NCI-H1105 treated with DMSO at 0.1 percent for 48 hours (cell line): ENCODE measurements at regions not wholly inside any gene's neighbourhood (a gene's known extent, or its start where the extent isn't known, plus 50 kb on each side); places are given as distances from the start of the nearest gene placed in this dataset.
"Not testable (repeated sequence)": the region's sequence is repeated elsewhere in the genome, so short reads cannot be mapped to it uniquely, and the experiment has no call there.

ENCODE experiments used
- DNase-seq: peaks from one replicate; lab custom pipeline; 2025; lab: John Stamatoyannopoulos, UW

DNA sequence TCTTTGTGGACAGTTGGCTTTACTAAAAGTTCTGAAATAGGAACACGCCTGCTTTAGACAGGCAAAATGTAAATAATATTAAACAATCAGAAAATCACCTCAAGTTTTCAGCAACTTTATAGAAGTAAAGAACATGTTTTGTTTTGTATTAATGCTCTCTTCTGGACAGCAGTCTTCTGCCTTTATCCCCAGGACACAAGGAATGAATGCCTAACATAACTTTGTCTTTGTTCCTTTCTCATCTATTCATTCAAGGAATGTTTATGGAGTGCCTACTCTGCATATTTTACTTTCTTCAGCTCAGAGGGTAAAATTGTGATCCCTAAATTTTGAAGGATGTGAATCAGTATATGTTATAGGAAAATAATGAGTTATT is 325.4 kb downstream of the FOXO1 start:
- DNase-seq: no peak

DNA sequence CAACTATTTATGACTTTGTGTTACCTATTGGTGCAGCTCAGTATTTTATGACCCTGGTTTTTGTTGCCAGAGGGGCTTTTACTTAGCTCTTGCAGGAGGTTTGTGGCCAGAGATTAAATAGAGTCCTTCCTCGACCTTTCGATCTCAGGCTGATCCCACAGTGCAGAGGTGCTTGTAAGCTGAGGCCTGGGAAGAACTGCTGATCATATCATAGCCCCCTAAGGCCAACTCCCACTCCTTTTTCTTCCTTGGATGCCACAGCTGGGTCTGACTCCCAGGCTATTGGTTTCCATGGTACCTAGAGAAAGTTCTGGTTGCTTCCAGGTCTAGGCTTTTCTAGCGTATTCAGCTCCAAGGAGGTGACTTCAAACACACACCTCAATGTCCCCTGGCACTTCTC is 324.9 kb downstream of the FOXO1 start:
- DNase-seq: no peak

DNA sequence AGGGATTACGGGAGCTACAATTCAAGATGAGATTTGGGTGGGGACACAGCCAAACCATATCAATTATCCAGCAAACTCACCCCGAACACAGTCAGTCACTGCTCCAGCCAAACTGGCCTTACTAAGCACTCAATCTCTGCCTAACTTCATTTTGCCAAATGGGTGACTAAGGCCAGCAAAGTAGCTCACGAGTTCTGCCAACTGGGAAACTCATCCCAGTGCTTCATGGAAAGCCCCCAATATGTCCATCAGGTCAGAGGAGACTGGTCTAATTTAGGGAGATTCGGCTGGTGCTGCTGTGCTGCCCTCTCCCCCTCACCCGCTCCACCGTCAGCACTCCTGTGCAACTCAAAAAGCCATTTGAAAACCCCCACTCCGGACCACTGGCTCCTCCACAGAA is 324.0 kb downstream of the FOXO1 start:
- no peak for DNase-seq

DNA sequence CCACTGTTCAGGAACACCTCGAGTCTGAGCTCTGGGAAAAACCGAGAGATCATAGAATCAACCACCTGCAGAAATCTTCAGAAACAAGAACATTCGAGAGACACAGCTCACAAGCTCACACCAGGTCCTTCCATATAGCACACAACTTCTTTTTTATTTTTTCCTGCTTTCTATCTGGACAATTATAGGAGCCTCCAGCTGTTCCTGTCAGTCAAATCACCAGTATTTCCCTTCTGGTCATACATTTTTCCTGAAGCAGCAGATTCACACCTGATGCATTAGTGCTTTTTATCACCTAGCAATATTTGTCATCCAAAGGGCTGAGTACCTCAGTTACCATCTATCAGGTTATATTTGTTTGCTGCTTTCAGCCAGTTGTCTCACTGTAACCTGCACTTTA is 323.5 kb downstream of the FOXO1 start:
- no peak for DNase-seq

DNA sequence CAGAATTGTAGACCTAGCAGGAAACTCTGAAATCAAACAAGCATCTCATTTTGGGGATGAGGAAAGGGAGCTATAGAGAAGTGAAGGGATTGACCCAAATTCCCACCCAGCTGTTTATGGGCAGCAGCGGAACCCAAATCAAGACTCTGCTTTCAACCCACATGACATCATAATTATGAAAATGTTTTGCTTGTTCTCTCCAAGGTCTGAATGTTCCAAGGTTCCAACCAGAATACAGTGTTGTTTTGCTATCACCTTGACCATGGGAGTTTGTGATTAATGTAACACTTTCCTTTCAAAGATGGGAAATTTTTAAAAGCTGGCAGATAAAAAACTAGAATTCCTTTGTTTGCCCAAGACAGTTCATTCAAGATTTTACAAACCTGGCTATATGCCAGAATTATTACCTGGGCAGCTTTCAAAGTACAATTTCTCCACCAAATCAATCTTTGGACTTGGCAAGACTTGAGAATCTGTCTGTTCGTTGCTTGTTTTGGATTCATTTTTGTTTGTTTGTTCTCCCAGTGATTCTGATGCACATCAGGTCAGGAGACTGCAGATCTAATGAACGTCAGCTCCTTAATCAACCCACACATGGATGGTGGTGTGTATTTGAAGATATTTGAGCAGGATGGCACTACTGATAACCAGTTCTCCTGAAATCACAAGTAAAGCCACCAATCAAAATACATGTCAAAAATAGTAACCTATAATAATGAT is 322.7 kb downstream of the FOXO1 start:
- DNase-seq: no peak

DNA sequence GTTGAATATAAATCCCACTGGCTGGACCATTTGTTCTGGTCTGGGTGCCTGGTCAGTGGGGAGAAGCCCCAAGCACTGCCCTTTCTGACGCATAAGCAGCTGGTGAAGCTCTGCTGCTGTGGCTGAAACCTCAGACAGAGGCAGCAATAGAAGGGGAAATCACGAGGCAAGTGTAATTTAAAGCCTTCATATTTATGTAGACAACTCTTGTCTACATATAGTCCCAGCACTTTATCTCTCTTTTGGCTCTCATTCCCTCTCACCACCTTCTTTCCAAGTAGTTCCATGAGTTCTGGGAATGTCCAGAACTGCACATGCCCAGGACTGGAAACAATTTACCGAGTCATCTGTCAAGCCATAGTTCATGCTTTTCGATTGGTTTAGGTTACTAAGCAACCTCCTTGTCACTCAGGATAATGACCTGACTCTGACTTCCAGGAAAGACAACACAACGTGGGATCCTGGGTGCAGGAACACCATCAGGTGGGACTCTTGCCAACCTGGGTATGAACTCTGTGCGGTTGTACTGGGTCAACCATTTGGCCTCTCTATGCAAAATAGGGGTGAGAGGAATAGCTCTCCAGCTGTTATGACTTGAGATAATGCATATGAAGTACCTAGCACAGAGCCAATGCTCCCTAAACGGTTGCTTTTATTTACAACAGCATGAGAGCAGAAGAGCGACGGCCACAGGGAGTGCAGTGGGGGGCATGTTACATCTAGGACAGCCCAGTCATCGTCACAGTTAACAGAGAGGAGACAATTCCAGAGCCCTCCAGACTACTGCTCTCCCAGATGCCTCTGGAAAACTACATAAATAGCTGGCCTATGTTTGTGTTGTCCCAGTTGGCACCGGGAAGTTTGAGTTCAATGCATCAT is 321.9 kb downstream of the FOXO1 start:
- no peak for DNase-seq

DNA sequence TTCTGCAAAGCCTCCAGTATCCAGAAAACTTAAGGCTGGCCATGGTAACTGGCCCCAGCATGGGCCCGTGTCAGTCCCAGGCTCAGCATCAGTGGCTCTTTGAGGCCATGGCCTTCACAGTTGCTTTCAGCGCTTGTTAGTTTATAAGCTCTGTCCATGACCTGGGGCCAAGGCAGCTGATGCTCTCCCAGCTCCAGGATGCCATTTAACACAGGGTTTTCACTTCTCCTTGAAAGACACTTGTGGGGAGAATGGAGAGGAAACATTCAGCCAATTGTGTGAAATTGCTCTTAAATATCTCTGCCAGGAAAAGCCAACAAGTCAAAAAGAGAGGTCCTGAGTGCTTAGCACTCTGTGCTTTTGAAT is 321.3 kb downstream of the FOXO1 start:
- no peak for DNase-seq

DNA sequence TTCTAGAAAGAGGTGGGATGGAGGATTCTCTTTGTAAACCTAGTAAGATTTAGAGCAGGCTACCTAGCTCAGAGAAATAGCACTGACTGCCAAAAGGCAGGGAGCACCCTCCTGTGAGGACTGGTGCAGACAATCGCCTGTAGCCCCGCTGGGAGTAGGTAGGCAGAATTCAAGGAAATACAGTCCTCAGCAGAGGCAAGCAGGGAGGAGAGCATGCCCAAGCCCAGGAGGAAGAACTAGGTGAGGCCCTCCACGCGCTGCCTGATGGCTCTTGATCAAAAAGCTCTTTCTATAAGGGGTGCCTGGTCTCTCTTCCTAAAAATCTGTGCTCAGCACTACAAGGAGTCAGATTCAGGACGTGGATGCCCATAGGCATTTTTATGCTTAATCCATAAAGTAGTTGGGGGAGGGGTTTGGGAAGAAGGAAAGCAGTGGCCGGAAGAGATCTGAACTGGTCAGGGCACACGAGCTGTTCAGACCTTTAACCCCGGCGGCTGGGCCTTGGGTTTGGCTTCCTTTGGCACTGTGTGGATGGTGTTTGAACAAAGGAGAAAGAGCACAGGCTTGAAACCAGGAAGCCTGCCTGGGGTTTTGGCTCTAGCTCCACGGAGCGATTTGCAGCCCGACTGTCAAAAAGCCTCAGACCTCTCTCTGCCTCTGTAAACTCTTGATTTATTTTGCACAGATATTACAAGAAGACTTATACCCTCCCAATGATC is 320.6 kb downstream of the FOXO1 start:
- DNase-seq: no peak

DNA sequence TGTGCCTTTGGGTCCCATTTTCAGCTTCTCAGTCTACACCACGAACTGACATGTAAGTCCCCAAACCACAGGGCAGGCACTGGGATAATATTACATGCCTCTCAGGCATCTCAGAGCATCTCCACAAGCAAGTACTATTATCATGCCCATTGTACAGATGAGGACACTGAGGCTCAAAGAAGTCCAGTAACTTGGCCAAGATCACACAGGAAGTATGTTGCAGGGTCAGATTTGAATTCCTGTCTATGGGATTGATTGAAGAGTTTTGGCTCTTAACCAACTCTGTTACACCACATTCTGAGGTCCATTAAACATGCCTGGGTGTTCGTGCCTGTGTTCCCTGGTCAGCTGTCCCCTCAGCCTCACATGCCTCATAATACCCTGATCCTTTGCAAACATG is 319.8 kb downstream of the FOXO1 start:
- no peak for DNase-seq

DNA sequence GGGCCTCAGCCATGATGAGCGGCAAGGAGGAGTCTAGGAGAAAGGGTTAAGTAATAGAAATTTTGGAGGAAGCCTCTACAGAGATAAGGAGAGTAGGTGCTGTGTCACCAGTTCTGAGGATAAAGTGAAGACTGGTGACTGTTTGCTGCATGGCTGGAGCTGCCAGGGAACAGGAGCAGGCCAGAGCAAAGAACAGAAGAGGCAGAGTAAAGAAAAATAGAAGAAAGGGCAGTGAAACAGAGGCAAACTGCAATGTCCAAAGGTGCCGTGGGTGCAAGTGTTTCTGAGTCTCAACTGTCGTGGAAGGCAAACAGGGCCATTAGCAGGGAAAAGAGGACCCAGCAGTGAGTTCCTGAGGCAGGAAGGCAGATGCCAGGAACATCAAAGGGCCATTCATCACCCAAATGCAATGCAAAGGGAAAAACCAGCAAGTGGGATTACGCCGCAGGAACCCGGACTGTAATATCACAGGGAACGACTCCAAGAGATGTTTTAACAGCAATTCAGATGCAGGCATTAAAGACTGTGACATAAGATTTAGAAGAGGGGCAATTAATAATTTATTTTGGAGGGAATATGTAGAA is 318.3 kb downstream of the FOXO1 start:
- no peak for DNase-seq

DNA sequence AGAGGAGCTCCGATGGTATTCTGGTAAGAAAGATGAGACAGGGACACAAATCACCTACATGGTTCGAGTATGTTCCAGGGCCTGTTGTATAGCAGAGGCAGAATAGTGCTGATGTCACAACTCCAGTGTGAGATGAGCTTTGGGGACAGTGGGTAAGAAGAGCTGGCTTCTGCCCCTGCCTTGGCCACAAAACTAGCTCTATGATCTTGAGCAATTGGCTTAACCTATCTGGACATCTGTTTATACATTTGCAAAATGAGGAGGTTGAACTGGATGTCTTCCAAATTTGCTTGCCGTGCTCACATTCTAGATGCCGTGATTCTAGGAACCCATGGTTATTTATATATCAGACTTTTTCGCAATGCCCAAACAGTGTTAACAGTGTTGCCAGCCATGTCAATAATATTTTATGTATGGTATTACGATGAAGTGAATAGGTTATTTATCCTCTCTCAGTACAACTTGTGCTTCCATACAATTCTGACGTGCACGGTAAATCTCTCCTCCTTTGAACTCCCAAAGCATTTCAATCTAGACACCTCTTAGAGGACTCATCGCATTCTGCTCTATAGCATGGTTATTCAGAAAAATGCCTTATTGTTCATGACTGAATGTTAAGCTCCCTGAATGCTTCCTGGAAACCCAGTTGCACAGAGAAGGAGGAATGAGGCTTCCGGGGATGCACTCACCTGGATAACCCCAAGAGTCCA is 316.0 kb downstream of the FOXO1 start:
- DNase-seq: no peak

DNA sequence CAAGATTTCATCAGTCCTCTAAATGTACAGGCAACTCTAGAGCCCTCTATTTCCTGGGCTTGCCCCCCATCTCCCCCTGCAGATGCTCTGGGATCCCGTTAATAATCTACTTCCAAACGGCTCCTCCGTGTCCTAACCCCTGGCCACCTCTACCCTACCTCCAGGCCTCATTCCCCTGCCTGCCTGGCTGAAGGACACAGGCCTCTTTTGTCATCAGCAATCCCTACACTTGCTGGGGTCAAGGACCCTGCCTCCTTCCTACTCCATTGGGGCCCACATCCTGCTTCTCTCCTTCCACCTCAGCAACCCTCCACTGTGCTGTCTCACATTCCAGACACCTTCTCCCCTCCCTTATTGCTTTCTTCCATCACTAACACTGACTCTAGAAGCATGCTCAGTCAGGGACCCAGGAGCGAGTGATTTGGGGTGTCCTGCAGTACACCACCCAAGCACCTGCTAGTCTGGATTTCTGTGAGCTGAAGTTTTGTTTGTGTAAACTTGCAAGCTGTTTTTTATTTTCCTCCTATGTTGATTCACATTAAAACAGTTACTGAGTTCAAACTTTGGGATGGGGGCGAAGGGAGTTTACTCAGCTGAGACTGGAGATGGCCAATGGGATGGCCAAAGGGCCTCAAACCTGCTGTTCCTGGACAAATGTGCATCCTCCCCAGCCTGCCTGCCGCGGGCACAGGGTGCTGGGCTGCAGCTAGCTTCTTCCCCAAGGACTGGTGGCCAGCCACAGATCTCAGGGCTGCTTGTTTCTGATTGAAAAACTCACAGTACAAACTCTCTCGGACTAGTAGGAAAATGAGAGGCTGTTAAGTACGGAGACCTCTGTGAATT is 314.7 kb downstream of the FOXO1 start:
- no peak for DNase-seq

DNA sequence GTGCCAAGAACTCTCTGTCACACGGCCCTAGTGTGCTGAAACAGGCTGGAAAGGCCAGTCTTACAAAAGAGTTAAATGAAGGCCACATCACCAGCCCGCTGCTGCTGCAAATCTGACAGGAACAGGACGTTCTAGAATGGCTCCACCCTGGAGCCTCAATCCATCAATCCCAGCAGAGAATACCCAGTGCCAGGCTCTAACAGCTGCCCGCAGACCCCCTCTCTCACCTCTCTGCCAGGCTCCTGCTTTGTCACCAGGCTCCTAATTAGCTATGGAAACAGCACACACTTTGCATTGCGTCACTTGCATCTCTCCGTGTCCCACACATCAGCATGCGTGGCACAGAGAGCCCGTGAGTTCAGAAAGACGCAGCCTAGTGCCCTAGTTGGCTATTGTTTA is 314.1 kb downstream of the FOXO1 start:
- DNase-seq: no peak

DNA sequence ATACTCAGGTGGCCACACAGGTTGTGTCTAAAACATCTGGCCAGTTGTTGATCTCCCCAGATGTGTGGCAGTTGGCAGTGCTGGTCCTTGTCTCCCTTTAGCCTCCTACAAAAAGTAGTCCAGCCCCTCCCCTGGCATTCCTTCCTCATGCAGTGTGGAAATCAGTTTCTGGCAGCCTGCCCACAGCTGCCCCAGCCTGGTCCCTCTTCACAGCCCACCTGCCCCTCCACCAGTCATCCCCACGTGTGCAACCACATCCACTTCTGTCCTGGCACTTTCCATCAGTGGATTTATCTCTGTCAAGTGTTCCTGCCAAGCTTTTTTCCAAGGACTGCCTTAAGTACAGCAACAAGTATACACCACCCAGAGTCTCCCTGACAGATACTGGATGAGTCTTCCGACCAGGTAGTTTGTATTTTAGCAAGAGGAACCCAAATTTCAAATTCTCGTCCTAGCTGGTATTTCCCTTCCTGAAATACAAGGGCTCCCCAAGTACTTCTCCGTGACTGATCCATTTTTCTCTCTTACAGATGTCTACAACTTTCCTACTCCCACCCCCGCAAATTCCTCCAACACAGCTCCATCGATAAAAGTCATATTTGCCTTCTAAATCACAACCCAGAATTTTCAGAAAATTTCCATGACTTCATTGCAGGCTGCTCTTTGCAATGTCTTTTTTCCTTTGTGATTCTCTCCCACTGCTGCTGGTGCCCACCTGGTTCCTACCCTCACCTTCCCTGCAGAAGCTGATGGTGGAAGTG is 313.5 kb downstream of the FOXO1 start:
- no peak for DNase-seq

DNA sequence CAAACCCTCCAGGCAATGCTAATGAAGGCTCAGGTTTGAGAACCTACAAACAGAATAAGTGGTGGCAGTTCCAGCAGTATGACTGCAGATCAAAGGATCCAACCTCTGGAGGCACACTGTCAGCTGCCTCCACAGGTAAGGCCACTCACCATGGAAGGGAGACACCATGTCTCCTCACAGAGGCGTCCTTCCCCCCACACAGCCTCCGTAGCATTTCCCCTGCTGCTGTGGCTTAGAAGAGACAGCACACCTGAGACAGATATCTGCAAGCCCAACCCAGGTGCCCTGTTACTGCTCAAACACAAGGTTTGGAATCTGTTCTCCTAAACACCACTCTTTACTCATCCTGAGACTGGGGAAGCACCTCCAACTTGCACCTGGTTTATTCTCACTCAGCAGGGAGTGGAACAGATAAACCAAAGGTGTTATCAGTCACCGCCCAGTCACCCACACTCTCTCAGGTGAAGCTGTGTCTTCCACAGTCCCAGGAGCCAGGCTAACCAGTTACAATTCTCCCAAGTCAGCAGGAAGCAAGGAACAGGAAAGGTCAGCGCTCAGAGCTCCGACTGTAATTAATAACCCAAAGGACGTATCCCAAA is 311.2 kb downstream of the FOXO1 start:
- no peak for DNase-seq

DNA sequence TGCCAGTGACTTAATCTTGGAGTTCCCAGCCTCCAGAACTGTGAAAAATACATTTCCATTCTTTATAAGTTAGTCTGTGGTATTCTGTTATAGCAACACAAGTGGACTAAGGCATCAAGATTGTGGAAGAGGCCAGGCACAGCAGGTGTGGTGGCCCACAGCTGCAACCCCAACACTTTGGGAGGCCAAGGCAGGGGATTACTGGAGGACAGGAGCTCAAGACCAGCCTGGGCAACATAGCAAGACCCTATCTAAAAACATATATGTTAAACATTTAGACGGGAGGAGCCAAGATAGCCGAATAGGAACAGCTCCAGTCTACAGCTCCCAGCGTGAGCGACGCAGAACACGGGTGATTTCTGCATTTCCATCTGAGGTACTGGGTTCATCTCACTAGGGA is 310.4 kb downstream of the FOXO1 start:
- DNase-seq: no peak

DNA sequence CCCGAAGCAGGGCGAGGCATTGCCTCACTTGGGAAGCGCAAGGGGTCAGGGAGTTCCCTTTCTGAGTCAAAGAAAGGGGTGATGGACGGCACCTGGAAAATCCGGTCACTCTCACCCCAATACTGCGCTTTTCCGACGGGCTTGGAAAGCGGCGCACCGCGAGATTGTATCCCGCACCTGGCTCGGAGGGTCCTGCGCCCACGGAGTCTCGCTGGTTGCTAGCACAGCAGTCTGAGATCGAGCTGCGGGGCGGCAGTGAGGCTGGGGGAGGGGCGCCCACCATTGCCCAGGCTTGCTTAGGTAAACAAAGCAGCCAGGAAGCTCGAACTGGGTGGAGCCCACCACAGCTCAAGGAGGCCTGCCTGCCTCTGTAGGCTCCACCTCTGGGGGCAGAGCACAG is 310.0 kb downstream of the FOXO1 start:
- not testable (repeated sequence) for DNase-seq

DNA sequence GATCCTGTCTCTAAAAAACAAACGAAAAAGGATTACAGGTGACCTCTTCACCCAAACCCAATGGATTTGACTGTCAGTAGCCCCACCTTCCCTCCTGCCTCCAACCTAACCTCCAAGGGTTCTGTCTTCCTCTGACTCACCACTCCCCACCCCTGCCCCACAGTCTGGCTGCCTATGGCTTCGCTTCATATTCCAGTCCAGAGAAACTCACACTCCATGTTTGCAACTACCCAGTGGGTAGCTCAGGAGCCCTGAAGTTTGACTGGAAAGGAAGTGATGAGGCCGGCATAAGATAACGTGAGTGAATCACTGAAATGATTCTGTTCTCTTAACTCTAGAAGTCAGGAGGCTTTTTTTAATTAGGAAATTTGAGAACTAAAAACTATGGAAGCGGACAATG is 303.9 kb downstream of the FOXO1 start:
- no peak for DNase-seq

DNA sequence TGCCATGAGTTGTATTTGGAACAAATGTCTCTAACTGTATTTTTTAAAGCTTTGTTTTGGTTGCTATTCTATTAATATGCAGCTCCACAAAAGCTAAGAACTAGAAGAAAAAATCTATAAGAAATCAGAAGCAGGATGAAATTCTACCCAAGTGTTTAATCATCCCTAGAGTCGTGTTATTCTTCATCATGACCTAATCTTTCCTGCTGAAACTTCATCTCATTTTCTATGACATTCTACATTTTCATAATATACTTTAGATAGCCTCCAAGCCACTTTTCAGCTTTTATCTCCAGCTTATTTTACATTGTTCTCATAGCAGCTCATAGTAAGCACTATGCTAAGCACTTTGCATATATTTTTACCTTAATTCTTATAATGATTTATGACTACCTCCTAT is 302.8 kb downstream of the FOXO1 start:
- DNase-seq: no peak

DNA sequence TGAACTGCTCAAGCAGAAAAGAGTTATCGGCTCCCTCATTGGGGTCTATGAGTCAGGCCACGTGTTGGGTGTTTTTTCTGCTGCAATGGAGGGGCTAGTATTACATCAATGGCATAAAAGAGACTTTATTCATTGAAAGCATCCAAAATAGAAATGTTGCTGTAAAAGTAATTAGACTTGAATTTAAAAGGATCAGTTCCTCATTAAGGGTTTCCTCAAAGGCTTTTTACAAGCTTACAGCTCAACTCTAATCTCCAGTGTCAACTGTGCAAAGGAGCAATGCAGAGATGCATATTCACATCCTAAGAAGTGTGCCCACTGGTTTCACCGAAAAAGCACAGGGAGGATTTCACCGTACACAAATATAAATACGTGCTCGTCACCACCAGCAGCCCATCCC is 300.3 kb downstream of the FOXO1 start:
- DNase-seq: no peak
